HT1080 (cell line): ENCODE measurements at regions not wholly inside any gene's neighbourhood (a gene's known extent, or its start where the extent isn't known, plus 50 kb on each side); places are given as distances from the start of the nearest gene placed in this dataset.

ENCODE experiments used
- DNase-seq: peaks from one replicate; pipeline ENCODE4 v3.0.0-alpha.2; 2015; ENCODE audit warnings: low read depth

GRCh38 chr13:37410316-37410715, 188.3 kb downstream of the POSTN start:
- no peak for DNase-seq

- DNase-seq: no peak
Measured at GRCh38 chr13:37409756-37410155, 188.8 kb downstream of the POSTN start.

GRCh38 chr13:37407156-37407555, 191.4 kb downstream of the POSTN start:
- DNase-seq: no peak

- peak; percentile 21 for DNase-seq
Measured at GRCh38 chr13:37406031-37406430, 192.5 kb downstream of the POSTN start.

- no peak for DNase-seq
Measured at GRCh38 chr13:37403776-37404527, 194.6 kb downstream of the POSTN start.

- no peak for DNase-seq
Measured at GRCh38 chr13:37401721-37402120, 196.8 kb downstream of the POSTN start.

GRCh38 chr13:37397535-37397934, 201.0 kb downstream of the POSTN start:
- DNase-seq: no peak

GRCh38 chr13:37395544-37395943, 203.0 kb downstream of the POSTN start:
- no peak for DNase-seq

- no peak for DNase-seq
Measured at GRCh38 chr13:37392389-37392788, 206.2 kb downstream of the POSTN start.

- no peak for DNase-seq
Measured at GRCh38 chr13:37390735-37391134, 207.8 kb downstream of the POSTN start.

GRCh38 chr13:37385956-37386670, 212.5 kb downstream of the POSTN start:
- peak; percentile 52 for DNase-seq

- no peak for DNase-seq
Measured at GRCh38 chr13:37385248-37385647, 213.3 kb downstream of the POSTN start.

- DNase-seq: no peak
Measured at GRCh38 chr13:37383856-37384370, 214.7 kb downstream of the POSTN start.

GRCh38 chr13:37383046-37383445, 215.5 kb downstream of the POSTN start:
- no peak for DNase-seq

- DNase-seq: no peak
Measured at GRCh38 chr13:37382146-37382545, 216.4 kb downstream of the POSTN start.

- DNase-seq: no peak
Measured at GRCh38 chr13:37381502-37381901, 217.1 kb downstream of the POSTN start.

GRCh38 chr13:37379841-37380240, 218.7 kb downstream of the POSTN start:
- no peak for DNase-seq

GRCh38 chr13:37375724-37376123, 222.8 kb downstream of the POSTN start:
- no peak for DNase-seq

GRCh38 chr13:37375071-37375470, 223.5 kb downstream of the POSTN start:
- no peak for DNase-seq

- DNase-seq: peak; percentile 32
Measured at GRCh38 chr13:37369616-37370015, 229.0 kb downstream of the POSTN start.

- no peak for DNase-seq
Measured at GRCh38 chr13:37368501-37368900, 230.1 kb downstream of the POSTN start.

- no peak for DNase-seq
Measured at GRCh38 chr13:37366044-37366770, 232.4 kb downstream of the POSTN start.
